GM12891 (cell line): ENCODE measurements at regions not wholly inside any gene's neighbourhood (a gene's known extent, or its start where the extent isn't known, plus 50 kb on each side); places are given as distances from the start of the nearest gene placed in this dataset.

Experiments used
- POLR2A ChIP-seq: IDR thresholded peaks from 2 replicates; pipeline ENCODE4 v1.6.1; 2011; ENCODE audit warnings: low read depth, low read length, control low read depth
- POLR2AphosphoS5 ChIP-seq: IDR thresholded peaks from 2 replicates; pipeline ENCODE4 v1.6.1; 2011; ENCODE audit warnings: low read depth, low read length, control low read depth
- POU2F2 ChIP-seq: IDR thresholded peaks from 2 replicates; pipeline ENCODE4 v1.6.1; 2011; ENCODE audit warnings: low read depth, mild to moderate bottlenecking, control low read depth, low read length, moderate library complexity
- SPI1 ChIP-seq: IDR thresholded peaks from 2 replicates; pipeline ENCODE4 v1.6.1; 2011; ENCODE audit warnings: low read depth, low read length, control low read depth

DNA sequence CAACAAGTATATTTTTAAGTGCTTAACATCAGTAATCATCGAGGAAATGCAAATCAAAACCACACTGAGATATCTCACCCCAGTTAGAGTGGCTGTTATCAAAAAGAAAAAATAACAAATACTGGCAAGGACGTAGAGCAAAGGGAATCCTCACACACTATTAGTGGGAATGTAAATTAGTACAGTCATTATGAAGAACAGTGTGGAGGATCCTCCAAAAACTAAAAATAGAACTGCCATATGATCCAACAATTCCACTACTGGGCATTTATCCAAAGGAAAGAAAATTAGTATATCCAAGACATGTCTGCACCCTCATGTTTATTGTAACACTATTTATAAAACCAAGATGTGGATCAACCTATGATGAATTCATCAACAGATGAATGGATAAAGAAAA lies 149.0 kb upstream of the PWP1 start:
- TF ChIP-seq POU2F2 (no peak), POLR2A (no peak), POLR2AphosphoS5 (no peak), SPI1 (no peak)
